Activated T-helper 1 cell treated with anti-CD3 and anti-CD28 coated beads, Interleukin-12 subunit alpha, Interleukin-12 subunit beta, Interleukin-2, Interleukin-4 antibody, amounts not matched to agents 30 ng/mL and 10 ng/mL and 1 ng/mL, durations not matched to agents 14 hours and 24 hours and 36 hours (primary cell): ENCODE measurements at regions not wholly inside any gene's neighbourhood (a gene's known extent, or its start where the extent isn't known, plus 50 kb on each side); places are given as distances from the start of the nearest gene placed in this dataset.
"Not testable (repeated sequence)": the region's sequence is repeated elsewhere in the genome, so short reads cannot be mapped to it uniquely, and the experiment has no call there.

Experiments used
- DNase-seq: peaks from one replicate; pipeline ENCODE4 v3.0.0; 2021; ENCODE audit warnings: low spot score
- H3K27ac Mint-ChIP-seq: one replicate; pipeline ENCODE4 v1.8.0; 2021; ENCODE audit warnings: mild to moderate bottlenecking, mixed read lengths
- H3K27me3 Mint-ChIP-seq: one replicate; pipeline ENCODE4 v1.8.0; 2022; ENCODE audit warnings: mild to moderate bottlenecking, moderate library complexity, mixed read lengths; ENCODE audit not compliant: insufficient read depth
- H3K36me3 Mint-ChIP-seq: one replicate; pipeline ENCODE4 v1.8.0; 2021; ENCODE audit warnings: low read depth, mixed read lengths
- H3K4me1 Mint-ChIP-seq: one replicate; pipeline ENCODE4 v1.8.0; 2021; ENCODE audit warnings: low read depth, mixed read lengths
- H3K4me3 Mint-ChIP-seq: one replicate; pipeline ENCODE4 v1.8.0; 2021; ENCODE audit warnings: mild to moderate bottlenecking, moderate library complexity, mixed read lengths
- H3K9me3 Mint-ChIP-seq: one replicate; pipeline ENCODE4 v1.8.0; 2021; ENCODE audit warnings: mixed read lengths
- intact Hi-C: fragments of 100-400 bp; cut with micrococcal nuclease; formaldehyde crosslinking; loops from one replicate; pipeline ENCODE4 v1.15.1; 2024

GRCh38 chr3:159265705-159266104 is 463.9 kb downstream of the MFSD1 start:
- Mint-ChIP-seq H3K27ac (no peak overlapping the region), H3K4me1 (no peaks in the 10 kb centered on the region), H3K9me3 (no peaks in the 10 kb centered on the region), H3K27me3 (peaks cover 6% of the 10 kb centered on the region), H3K4me3 (no peak overlapping the region), H3K36me3 (no peaks in the 10 kb centered on the region)
- no peak for DNase-seq
- intact Hi-C loops = loop anchor here (10.0 kb wide), 1 partner anchor 759 kb away; no protein-coding TSS in a partner anchor

GRCh38 chr3:159266779-159267178 is 464.9 kb downstream of the MFSD1 start:
- intact Hi-C loops = loop anchor here (10.0 kb wide), 1 partner anchor 758 kb away; no protein-coding TSS in a partner anchor
- Mint-ChIP-seq H3K36me3 (no peaks in the 10 kb centered on the region), H3K4me1 (no peaks in the 10 kb centered on the region), H3K4me3 (no peak overlapping the region), H3K27me3 (peaks cover 5% of the 10 kb centered on the region), H3K27ac (no peak overlapping the region), H3K9me3 (no peaks in the 10 kb centered on the region)
- DNase-seq = no peak

- Mint-ChIP-seq H3K27me3 (peaks cover 4% of the 10 kb centered on the region), H3K27ac (no peak overlapping the region), H3K4me1 (no peaks in the 10 kb centered on the region), H3K4me3 (no peak overlapping the region), H3K36me3 (no peaks in the 10 kb centered on the region), H3K9me3 (no peaks in the 10 kb centered on the region)
- DNase-seq = no peak
- intact Hi-C loops = no loop called here
Measured at GRCh38 chr3:159271799-159272512, 470.1 kb downstream of the MFSD1 start.

- Mint-ChIP-seq H3K27me3 (peaks cover 3% of the 10 kb centered on the region), H3K4me1 (no peaks in the 10 kb centered on the region), H3K4me3 (no peak overlapping the region), H3K36me3 (no peaks in the 10 kb centered on the region), H3K9me3 (no peaks in the 10 kb centered on the region), H3K27ac (no peak overlapping the region)
- DNase-seq = no peak
- intact Hi-C loops = no loop called here
Measured at GRCh38 chr3:159273070-159273469, 471.2 kb downstream of the MFSD1 start.

GRCh38 chr3:159273608-159274007 is 471.8 kb downstream of the MFSD1 start:
- intact Hi-C loops = no loop called here
- no peak overlapping the region for H3K27ac Mint-ChIP-seq
- H3K36me3 Mint-ChIP-seq = no peaks in the 10 kb centered on the region
- no peaks in the 10 kb centered on the region for H3K4me1 Mint-ChIP-seq
- H3K9me3 Mint-ChIP-seq = no peaks in the 10 kb centered on the region
- H3K4me3 Mint-ChIP-seq = no peak overlapping the region
- peaks cover 2% of the 10 kb centered on the region for H3K27me3 Mint-ChIP-seq
- no peak for DNase-seq

- intact Hi-C loops = no loop called here
- H3K4me3 Mint-ChIP-seq = no peak overlapping the region
- no peaks in the 10 kb centered on the region for H3K4me1 Mint-ChIP-seq
- no peaks in the 10 kb centered on the region for H3K9me3 Mint-ChIP-seq
- no peak overlapping the region for H3K27ac Mint-ChIP-seq
- no peak for DNase-seq
- peaks cover 2% of the 10 kb centered on the region for H3K27me3 Mint-ChIP-seq
- H3K36me3 Mint-ChIP-seq = no peaks in the 10 kb centered on the region
Measured at GRCh38 chr3:159275741-159276140, 473.9 kb downstream of the MFSD1 start.

GRCh38 chr3:159277814-159278213 is 476.0 kb downstream of the MFSD1 start:
- Mint-ChIP-seq H3K9me3 (no peaks in the 10 kb centered on the region), H3K4me1 (no peaks in the 10 kb centered on the region), H3K36me3 (no peaks in the 10 kb centered on the region), H3K27me3 (peaks cover 2% of the 10 kb centered on the region), H3K27ac (no peak overlapping the region), H3K4me3 (no peak overlapping the region)
- intact Hi-C loops = no loop called here
- no peak for DNase-seq

GRCh38 chr3:159280386-159281191 is 478.7 kb downstream of the MFSD1 start:
- Mint-ChIP-seq H3K9me3 (no peaks in the 10 kb centered on the region), H3K27me3 (peaks cover 2% of the 10 kb centered on the region), H3K36me3 (no peaks in the 10 kb centered on the region), H3K4me3 (no peak overlapping the region), H3K4me1 (no peaks in the 10 kb centered on the region), H3K27ac (no peak overlapping the region)
- DNase-seq = no peak
- intact Hi-C loops = no loop called here

- H3K27me3 Mint-ChIP-seq = no peaks in the 10 kb centered on the region
- no peak for DNase-seq
Measured at GRCh38 chr3:159293493-159293892, 491.6 kb downstream of the MFSD1 start.

GRCh38 chr3:159301961-159302360 is 500.1 kb downstream of the MFSD1 start:
- H3K4me3 Mint-ChIP-seq = no peak overlapping the region
- DNase-seq = no peak
- H3K36me3 Mint-ChIP-seq = no peaks in the 10 kb centered on the region
- no peaks in the 10 kb centered on the region for H3K4me1 Mint-ChIP-seq
- no peak overlapping the region for H3K27ac Mint-ChIP-seq
- H3K27me3 Mint-ChIP-seq = no peaks in the 10 kb centered on the region
- intact Hi-C loops = no loop called here
- no peaks in the 10 kb centered on the region for H3K9me3 Mint-ChIP-seq

More at GRCh38 chr3:159293493-159293892, 491.6 kb downstream of the MFSD1 start:
- no peak overlapping the region for H3K4me3 Mint-ChIP-seq
- no peaks in the 10 kb centered on the region for H3K36me3 Mint-ChIP-seq
- H3K4me1 Mint-ChIP-seq = no peaks in the 10 kb centered on the region
- H3K27ac Mint-ChIP-seq = no peak overlapping the region
- H3K9me3 Mint-ChIP-seq = no peaks in the 10 kb centered on the region
- intact Hi-C loops = no loop called here

- H3K9me3 Mint-ChIP-seq = no peaks in the 10 kb centered on the region
- no peak overlapping the region for H3K27ac Mint-ChIP-seq
- H3K4me1 Mint-ChIP-seq = no peaks in the 10 kb centered on the region
- no peaks in the 10 kb centered on the region for H3K36me3 Mint-ChIP-seq
- H3K27me3 Mint-ChIP-seq = no peaks in the 10 kb centered on the region
- DNase-seq = no peak
- H3K4me3 Mint-ChIP-seq = no peak overlapping the region
- intact Hi-C loops = no loop called here
Measured at GRCh38 chr3:159305017-159305416, 503.2 kb downstream of the MFSD1 start.

- H3K27me3 Mint-ChIP-seq, DNase-seq, H3K27ac Mint-ChIP-seq, H3K36me3 Mint-ChIP-seq, H3K4me3 Mint-ChIP-seq, H3K9me3 Mint-ChIP-seq, intact Hi-C loops, H3K4me1 Mint-ChIP-seq: not testable (repeated sequence)
Measured at GRCh38 chr3:159316706-159317105, 514.9 kb downstream of the MFSD1 start.

- intact Hi-C loops = no loop called here
- Mint-ChIP-seq H3K9me3 (no peaks in the 10 kb centered on the region), H3K4me3 (no peak overlapping the region), H3K27me3 (no peaks in the 10 kb centered on the region), H3K36me3 (no peaks in the 10 kb centered on the region), H3K27ac (no peak overlapping the region), H3K4me1 (no peaks in the 10 kb centered on the region)
- DNase-seq = no peak
Measured at GRCh38 chr3:159319156-159319555, 517.3 kb downstream of the MFSD1 start.
